H9 (cell line): ENCODE measurements at regions not wholly inside any gene's neighbourhood (a gene's known extent, or its start where the extent isn't known, plus 50 kb on each side); places are given as distances from the start of the nearest gene placed in this dataset.
A peak's percentile ranks its signal among the peaks of the same experiment; 100 is the strongest.

Source experiments
- DNase-seq: peaks from one replicate; pipeline ENCODE4 v3.0.0-alpha.2; 2017
- H2AFZ ChIP-seq: one replicate; pipeline ENCODE4 v1.6.1; 2013; ENCODE audit warnings: mild to moderate bottlenecking, low read length, control low read depth, moderate library complexity
- H2AK5ac ChIP-seq: 2 replicates; pipeline ENCODE4 v1.6.1; 2013; ENCODE audit warnings: low read length, control low read depth, mixed read lengths; ENCODE audit not compliant: insufficient read length
- H2BK120ac ChIP-seq: one replicate; pipeline ENCODE4 v1.6.1; 2013; ENCODE audit warnings: low read depth, mild to moderate bottlenecking, low read length, control low read depth, inconsistent platforms; ENCODE audit not compliant: poor library complexity, severe bottlenecking
- H2BK12ac ChIP-seq: 2 replicates; pipeline ENCODE4 v1.6.1; 2013; ENCODE audit warnings: low read length, control low read depth, mixed read lengths, low read depth; ENCODE audit not compliant: insufficient read length
- H2BK15ac ChIP-seq: 2 replicates; pipeline ENCODE4 v1.6.1; 2013; ENCODE audit warnings: low read depth, low read length, control low read depth
- H2BK20ac ChIP-seq: one replicate; pipeline ENCODE4 v1.6.1; 2013; ENCODE audit warnings: low read depth, mild to moderate bottlenecking, low read length, control low read depth, inconsistent platforms; ENCODE audit not compliant: poor library complexity, severe bottlenecking
- H2BK5ac ChIP-seq: 2 replicates; pipeline ENCODE4 v1.6.1; 2013; ENCODE audit warnings: low read length, control low read depth, mixed read lengths; ENCODE audit not compliant: insufficient read length
- H3K14ac ChIP-seq: 2 replicates; pipeline ENCODE4 v1.6.1; 2013; ENCODE audit warnings: low read length, control low read depth; ENCODE audit not compliant: insufficient read depth
- H3K18ac ChIP-seq: 2 replicates; pipeline ENCODE4 v1.6.1; 2013; ENCODE audit warnings: low read depth, mild to moderate bottlenecking, mixed read lengths, low read length, control low read depth; ENCODE audit not compliant: insufficient read length
- H3K23ac ChIP-seq: 2 replicates; pipeline ENCODE4 v1.6.1; 2013; ENCODE audit warnings: low read length, control low read depth, mixed read lengths, low read depth; ENCODE audit not compliant: insufficient read length
- H3K23me2 ChIP-seq: 2 replicates; pipeline ENCODE4 v1.6.1; 2013; ENCODE audit warnings: low read depth, mild to moderate bottlenecking, mixed read lengths, low read length, control low read depth; ENCODE audit not compliant: insufficient read length, poor library complexity, severe bottlenecking
- H3K27ac ChIP-seq: 2 replicates; pipeline ENCODE4 v1.5.1; 2013; ENCODE audit warnings: low read length, control low read depth, mixed read lengths, low read depth; ENCODE audit not compliant: insufficient read length
- H3K27me3 ChIP-seq: 2 replicates; pipeline ENCODE4 v1.6.1; 2013; ENCODE audit warnings: low read length, control low read depth, inconsistent platforms; ENCODE audit not compliant: insufficient read depth
- H3K4ac ChIP-seq: 2 replicates; pipeline ENCODE4 v1.6.1; 2013; ENCODE audit warnings: low read depth, mild to moderate bottlenecking, control low read depth, inconsistent platforms, low read length, moderate library complexity
- H3K4me1 ChIP-seq: 2 replicates; pipeline ENCODE4 v1.6.1; 2013; ENCODE audit warnings: low read length, control low read depth, inconsistent platforms; ENCODE audit not compliant: insufficient read depth
- H3K4me2 ChIP-seq: 2 replicates; pipeline ENCODE4 v1.6.1; 2013; ENCODE audit warnings: low read length, control low read depth, mixed read lengths; ENCODE audit not compliant: insufficient read length, insufficient read depth
- H3K56ac ChIP-seq: 2 replicates; pipeline ENCODE4 v1.6.1; 2013; ENCODE audit warnings: low read depth, mild to moderate bottlenecking, mixed read lengths, low read length, control low read depth; ENCODE audit not compliant: insufficient read length
- H3K79me1 ChIP-seq: 2 replicates; pipeline ENCODE4 v1.6.1; 2013; ENCODE audit warnings: low read depth, mild to moderate bottlenecking, moderate library complexity, low read length, control low read depth, inconsistent platforms; ENCODE audit not compliant: insufficient read depth, poor library complexity, severe bottlenecking
- H3K79me2 ChIP-seq: 2 replicates; pipeline ENCODE4 v1.6.1; 2013; ENCODE audit warnings: low read length, control low read depth, inconsistent platforms; ENCODE audit not compliant: insufficient read depth
- H3K9ac ChIP-seq: 2 replicates; pipeline ENCODE4 v1.6.1; 2013; ENCODE audit warnings: low read length, control low read depth, mixed read lengths; ENCODE audit not compliant: insufficient read length; ENCODE audit errors: extremely low read depth
- H3K9me3 ChIP-seq: one replicate; pipeline ENCODE4 v1.6.1; 2013; ENCODE audit warnings: low read depth, low read length, inconsistent platforms; ENCODE audit not compliant: control insufficient read depth
- H3T11ph ChIP-seq: one replicate; pipeline ENCODE4 v1.6.1; 2013; ENCODE audit warnings: mild to moderate bottlenecking, low read length, control low read depth, inconsistent platforms
- H4K20me1 ChIP-seq: one replicate; pipeline ENCODE4 v1.6.1; 2013; ENCODE audit not compliant: control insufficient read depth, insufficient read length, insufficient read depth
- H4K5ac ChIP-seq: 2 replicates; pipeline ENCODE4 v1.6.1; 2013; ENCODE audit warnings: low read depth, mild to moderate bottlenecking, mixed read lengths, low read length, control low read depth; ENCODE audit not compliant: insufficient read length
- H4K8ac ChIP-seq: replicated peaks from 2 replicates; pipeline ENCODE4 v1.6.1; 2013; ENCODE audit warnings: low read length, control low read depth, mixed read lengths, low read depth; ENCODE audit not compliant: insufficient read length
- H4K91ac ChIP-seq: 2 replicates; pipeline ENCODE4 v1.6.1; 2013; ENCODE audit warnings: low read depth, mild to moderate bottlenecking, moderate library complexity, mixed read lengths, low read length, control low read depth; ENCODE audit not compliant: insufficient read length
- H3K27ac Mint-ChIP-seq, 3 experiments: 2 replicates in 2 of 3; 3 replicates in 1 of 3; pipeline ENCODE4 v1.8.0; 2020 to 2021; ENCODE audit warnings: mixed read lengths in 3 of 3, mild to moderate bottlenecking in 1 of 3, moderate library complexity in 1 of 3
- H3K27me3 Mint-ChIP-seq: 2 replicates; pipeline ENCODE4 v1.8.0; 2021; ENCODE audit warnings: low read depth, mild to moderate bottlenecking, moderate library complexity, mixed read lengths
- H3K36me3 Mint-ChIP-seq, 3 experiments: 2 replicates in 2 of 3; 3 replicates in 1 of 3; pipeline ENCODE4 v1.8.0; 2020 to 2021; ENCODE audit warnings: low read depth in 3 of 3, mixed read lengths in 3 of 3; ENCODE audit not compliant: insufficient read depth in 1 of 3
- H3K4me1 Mint-ChIP-seq, 2 experiments: 2 replicates each; pipeline ENCODE4 v1.8.0; 2020; ENCODE audit warnings: mixed read lengths in 2 of 2
- H3K4me3 Mint-ChIP-seq, 2 experiments: 2 replicates in 1 of 2; 3 replicates in 1 of 2; pipeline ENCODE4 v1.8.0; 2020 to 2021; ENCODE audit warnings: mild to moderate bottlenecking in 2 of 2, mixed read lengths in 2 of 2, moderate library complexity in 1 of 2
- H3K9me3 Mint-ChIP-seq, 2 experiments: 2 replicates in 1 of 2; 3 replicates in 1 of 2; pipeline ENCODE4 v1.8.0; 2020; ENCODE audit warnings: mild to moderate bottlenecking in 2 of 2, mixed read lengths in 2 of 2, moderate library complexity in 1 of 2
- WGBS: extraction: QIAGEN DNeasy Blood & Tissue Kit; methylation state at CpG from one replicate; pipeline ENCODE4 v1.1.7; 2013; ENCODE audit warnings: missing lambda C conversion rate, low lambda C conversion rate, mixed read lengths; ENCODE audit not compliant: insufficient read length; ENCODE audit errors: extremely low coverage; 5-methylcytosine and 5-hydroxymethylcytosine counted together
- TF ChIP-seq, protein P1 (sequence below): fragments of 200-600 bp; sonication (generic); conservative IDR thresholded peaks from 3 replicates; pipeline ENCODE4 v1.8.0; 2021; ENCODE audit warnings: antibody characterized with exemption, mild to moderate bottlenecking

DNA sequence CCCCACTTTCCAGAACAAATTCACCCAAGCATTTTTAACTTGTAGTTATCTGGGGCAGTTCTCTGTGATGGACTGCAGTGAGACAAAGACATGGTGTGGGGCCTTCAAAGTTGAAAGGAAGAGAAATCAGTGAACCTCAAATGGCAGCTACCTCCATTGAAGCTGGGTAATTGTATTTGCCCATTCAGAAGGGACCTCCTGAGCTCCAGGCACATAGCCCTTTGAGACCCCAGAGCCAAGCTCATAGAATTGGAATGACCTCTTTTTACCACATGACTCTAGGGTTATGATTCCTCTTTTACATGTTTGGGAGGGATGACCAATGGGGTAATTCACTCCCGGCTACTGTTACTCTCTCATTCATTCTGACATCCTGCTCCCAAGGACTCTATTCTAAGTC, 368.4 kb upstream of the ITGA1 start:
- DNase-seq, result no peak
- no peaks in the 10 kb centered on the region for H3K9me3 Mint-ChIP-seq
- H3K14ac ChIP-seq, result no peak overlapping the region
- no peaks in the 10 kb centered on the region for H3K27me3 ChIP-seq
- no peak overlapping the region for H3K4me3 Mint-ChIP-seq
- H3K9me3 ChIP-seq, result no peaks in the 10 kb centered on the region
- H3K4ac ChIP-seq, result no peak overlapping the region
- no peak overlapping the region for H4K8ac ChIP-seq
- no peak overlapping the region for H2BK15ac ChIP-seq
- no peak overlapping the region for H2BK5ac ChIP-seq
- H2AFZ ChIP-seq, result no peak overlapping the region
- no peak overlapping the region for H4K5ac ChIP-seq
- H3K23ac ChIP-seq, result no peak overlapping the region
- H3K79me2 ChIP-seq, result no peaks in the 10 kb centered on the region
- no peak overlapping the region for H2AK5ac ChIP-seq
- H3K27me3 Mint-ChIP-seq, result no peaks in the 10 kb centered on the region
- H4K91ac ChIP-seq, result no peak overlapping the region
- H3K4me2 ChIP-seq, result no peak overlapping the region
- no CpG with 5 or more reads among the region's 1 CpG for whole genome bisulfite sequencing
- no peak overlapping the region for H3T11ph ChIP-seq
- TF ChIP-seq, protein P1, sequence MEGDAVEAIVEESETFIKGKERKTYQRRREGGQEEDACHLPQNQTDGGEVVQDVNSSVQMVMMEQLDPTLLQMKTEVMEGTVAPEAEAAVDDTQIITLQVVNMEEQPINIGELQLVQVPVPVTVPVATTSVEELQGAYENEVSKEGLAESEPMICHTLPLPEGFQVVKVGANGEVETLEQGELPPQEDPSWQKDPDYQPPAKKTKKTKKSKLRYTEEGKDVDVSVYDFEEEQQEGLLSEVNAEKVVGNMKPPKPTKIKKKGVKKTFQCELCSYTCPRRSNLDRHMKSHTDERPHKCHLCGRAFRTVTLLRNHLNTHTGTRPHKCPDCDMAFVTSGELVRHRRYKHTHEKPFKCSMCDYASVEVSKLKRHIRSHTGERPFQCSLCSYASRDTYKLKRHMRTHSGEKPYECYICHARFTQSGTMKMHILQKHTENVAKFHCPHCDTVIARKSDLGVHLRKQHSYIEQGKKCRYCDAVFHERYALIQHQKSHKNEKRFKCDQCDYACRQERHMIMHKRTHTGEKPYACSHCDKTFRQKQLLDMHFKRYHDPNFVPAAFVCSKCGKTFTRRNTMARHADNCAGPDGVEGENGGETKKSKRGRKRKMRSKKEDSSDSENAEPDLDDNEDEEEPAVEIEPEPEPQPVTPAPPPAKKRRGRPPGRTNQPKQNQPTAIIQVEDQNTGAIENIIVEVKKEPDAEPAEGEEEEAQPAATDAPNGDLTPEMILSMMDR, result no peak
- no peaks in the 10 kb centered on the region for H3K23me2 ChIP-seq
- peak overlapping the region in 1 of 3 experiments; percentile 27; a peak in 1 of 7 replicates for H3K27ac Mint-ChIP-seq
- no peaks in the 10 kb centered on the region for H3K79me1 ChIP-seq
- no peak overlapping the region for H3K27ac ChIP-seq
- H3K4me1 Mint-ChIP-seq, result no peaks in the 10 kb centered on the region; a peak in 1 of 4 replicates
- no peaks in the 10 kb centered on the region for H4K20me1 ChIP-seq
- H3K4me1 ChIP-seq, result no peaks in the 10 kb centered on the region
- H3K56ac ChIP-seq, result no peak overlapping the region
- no peak overlapping the region for H3K18ac ChIP-seq
- no peak overlapping the region for H2BK12ac ChIP-seq
- peak overlapping the region; percentile 45 for H2BK20ac ChIP-seq
- H3K36me3 Mint-ChIP-seq, result no peaks in the 10 kb centered on the region
- H2BK120ac ChIP-seq, result no peak overlapping the region
- no peak overlapping the region for H3K9ac ChIP-seq
